GM10266 (cell line): ENCODE measurements at regions not wholly inside any gene's neighbourhood (a gene's known extent, or its start where the extent isn't known, plus 50 kb on each side); places are given as distances from the start of the nearest gene placed in this dataset.
"Not testable (repeated sequence)": the region's sequence is repeated elsewhere in the genome, so short reads cannot be mapped to it uniquely, and the experiment has no call there.

Experiments used
- DNase-seq: peaks from one replicate; pipeline ENCODE4 v3.0.0; 2012; ENCODE audit errors: extremely low spot score
- TF ChIP-seq, protein P1 (sequence below): IDR thresholded peaks from 2 replicates; pipeline ENCODE4 v1.5.1; 2012; ENCODE audit warnings: mild to moderate bottlenecking, low read depth; ENCODE audit not compliant: control insufficient read depth, insufficient read depth; ENCODE audit errors: missing control alignments

DNA sequence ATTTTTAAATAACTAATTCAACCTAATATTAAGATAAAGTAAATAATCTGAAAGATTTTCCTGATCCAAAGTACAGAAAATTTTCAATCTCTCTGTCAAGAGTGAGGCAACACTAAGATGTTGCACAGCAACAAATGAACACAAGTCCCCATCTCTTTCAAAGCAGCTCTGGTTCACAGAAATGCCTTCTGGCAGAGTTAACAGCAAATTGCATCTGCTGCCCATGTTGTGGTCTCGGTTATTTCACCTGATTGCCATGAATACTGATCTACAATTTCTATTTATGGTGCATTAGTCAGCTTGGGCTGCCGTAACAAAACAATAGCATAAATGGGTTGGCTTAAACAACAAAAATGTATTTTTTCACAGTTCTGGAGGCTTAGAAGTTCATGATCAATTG, 167.3 kb downstream of the BCHE start:
- no peak for DNase-seq
- TF ChIP-seq, protein P1, sequence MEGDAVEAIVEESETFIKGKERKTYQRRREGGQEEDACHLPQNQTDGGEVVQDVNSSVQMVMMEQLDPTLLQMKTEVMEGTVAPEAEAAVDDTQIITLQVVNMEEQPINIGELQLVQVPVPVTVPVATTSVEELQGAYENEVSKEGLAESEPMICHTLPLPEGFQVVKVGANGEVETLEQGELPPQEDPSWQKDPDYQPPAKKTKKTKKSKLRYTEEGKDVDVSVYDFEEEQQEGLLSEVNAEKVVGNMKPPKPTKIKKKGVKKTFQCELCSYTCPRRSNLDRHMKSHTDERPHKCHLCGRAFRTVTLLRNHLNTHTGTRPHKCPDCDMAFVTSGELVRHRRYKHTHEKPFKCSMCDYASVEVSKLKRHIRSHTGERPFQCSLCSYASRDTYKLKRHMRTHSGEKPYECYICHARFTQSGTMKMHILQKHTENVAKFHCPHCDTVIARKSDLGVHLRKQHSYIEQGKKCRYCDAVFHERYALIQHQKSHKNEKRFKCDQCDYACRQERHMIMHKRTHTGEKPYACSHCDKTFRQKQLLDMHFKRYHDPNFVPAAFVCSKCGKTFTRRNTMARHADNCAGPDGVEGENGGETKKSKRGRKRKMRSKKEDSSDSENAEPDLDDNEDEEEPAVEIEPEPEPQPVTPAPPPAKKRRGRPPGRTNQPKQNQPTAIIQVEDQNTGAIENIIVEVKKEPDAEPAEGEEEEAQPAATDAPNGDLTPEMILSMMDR = no peak

DNA sequence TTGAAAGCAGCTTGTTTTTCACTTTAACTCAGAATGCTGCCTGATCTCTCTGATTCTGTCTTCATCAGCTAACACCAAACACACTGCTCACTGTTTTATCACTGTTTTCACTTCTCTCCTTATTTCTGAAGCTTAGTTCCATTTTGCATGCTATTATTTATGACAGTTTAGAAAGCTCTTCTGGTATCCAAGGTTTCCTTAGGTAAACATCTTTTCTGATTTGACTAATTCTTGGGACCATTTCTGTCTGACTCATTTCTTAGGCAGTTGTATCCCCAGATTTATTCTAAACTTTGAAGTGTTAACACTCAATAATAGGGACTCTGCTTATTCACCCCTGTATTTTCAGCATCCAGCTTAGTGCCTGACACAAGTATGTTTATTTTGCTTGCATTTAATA, 167.7 kb downstream of the BCHE start:
- DNase-seq = no peak

DNA sequence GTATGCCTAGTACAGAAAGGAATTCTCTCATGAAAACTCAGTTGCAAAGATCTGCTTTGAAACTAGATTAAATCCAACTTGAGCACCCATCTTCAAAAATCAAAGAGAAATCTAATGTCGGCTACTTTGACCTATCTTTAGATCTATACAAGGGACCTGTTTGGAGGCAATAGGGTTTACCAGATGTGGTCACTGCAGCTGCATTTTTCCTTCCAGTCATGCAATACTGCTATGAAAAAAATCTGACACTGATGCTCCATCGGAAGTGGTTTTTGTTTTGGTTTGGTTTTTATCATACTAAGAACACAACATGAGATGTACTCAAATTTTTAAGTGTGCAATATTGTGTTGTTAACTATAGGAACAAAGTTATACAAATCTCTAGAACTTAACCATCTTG, 169.5 kb downstream of the BCHE start:
- no peak for DNase-seq
- TF ChIP-seq, protein P1 = no peak

More for the DNA sequence above, 167.7 kb downstream of the BCHE start:
- TF ChIP-seq, protein P1 = no peak

DNA sequence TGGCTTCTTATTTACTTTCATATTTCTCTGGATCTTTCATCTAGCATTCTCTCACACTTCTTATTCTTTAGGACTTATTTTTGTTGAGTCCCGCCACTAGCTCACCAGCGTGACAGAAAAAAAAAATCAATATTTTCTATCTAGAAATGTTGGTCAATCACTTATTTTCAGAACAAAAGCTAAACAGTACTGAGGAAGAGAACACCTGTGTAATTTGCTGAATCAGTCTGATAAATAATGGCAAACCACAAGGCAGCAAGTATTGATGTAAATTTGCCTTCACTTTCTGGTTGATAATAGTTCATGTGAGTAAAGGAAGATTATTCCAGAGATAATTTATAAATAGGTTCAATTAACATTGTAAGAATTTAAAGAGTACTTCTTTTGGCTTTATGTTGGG, 179.2 kb downstream of the BCHE start:
- TF ChIP-seq, protein P1 = no peak
- DNase-seq = no peak

DNA sequence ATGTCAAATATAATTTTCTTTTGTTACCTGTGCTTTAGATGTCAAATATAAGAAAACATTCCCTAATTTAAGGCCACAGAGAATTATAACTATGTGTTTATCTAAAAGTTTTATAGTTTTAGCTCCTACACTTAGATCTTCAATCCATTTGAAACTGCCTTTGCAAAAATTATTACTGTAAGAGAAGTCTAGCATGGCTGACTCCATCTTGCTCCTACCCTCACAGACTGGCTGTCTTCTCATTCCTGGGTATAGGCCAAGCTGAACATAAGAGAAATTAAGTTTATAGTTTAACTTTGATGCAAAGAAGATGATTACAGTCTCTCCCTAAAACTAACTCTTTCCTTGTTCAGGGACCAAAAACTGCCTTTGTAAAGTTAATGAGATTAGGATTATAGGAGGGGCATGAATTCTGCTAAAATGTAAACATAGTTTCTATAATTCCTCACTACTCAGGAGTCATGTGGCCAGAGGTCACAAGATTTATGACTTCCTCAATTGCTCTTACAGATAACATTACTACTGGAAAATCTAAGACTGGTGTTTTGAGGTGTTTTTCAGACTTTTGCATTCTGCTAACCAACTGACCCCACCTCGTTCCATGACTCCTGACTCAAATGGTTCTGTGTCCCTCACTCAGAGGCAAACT, 184.0 kb downstream of the BCHE start:
- no peak for DNase-seq

DNA sequence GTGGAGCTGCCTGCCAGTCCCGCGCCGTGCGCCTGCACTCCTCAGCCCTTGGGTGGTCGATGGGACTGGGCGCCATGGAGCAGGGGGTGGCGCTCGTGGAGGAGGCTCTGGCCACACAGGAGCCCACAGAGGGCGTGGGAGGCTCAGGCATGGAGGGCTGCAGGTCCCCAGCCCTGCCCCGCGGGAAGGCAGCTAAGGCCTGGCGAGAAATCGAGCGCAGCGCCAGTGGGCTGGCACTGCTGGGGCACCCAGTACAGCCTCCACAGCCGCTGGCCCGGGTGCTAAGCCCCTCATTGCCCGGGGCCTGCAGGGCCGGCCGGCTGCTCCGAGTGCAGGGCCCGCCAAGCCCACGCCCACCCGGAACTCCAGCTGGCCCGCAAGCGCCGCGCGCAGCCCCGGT, 187.9 kb downstream of the BCHE start:
- not testable (repeated sequence) for DNase-seq

More for the DNA sequence above, 184.0 kb downstream of the BCHE start:
- TF ChIP-seq, protein P1 = no peak

DNA sequence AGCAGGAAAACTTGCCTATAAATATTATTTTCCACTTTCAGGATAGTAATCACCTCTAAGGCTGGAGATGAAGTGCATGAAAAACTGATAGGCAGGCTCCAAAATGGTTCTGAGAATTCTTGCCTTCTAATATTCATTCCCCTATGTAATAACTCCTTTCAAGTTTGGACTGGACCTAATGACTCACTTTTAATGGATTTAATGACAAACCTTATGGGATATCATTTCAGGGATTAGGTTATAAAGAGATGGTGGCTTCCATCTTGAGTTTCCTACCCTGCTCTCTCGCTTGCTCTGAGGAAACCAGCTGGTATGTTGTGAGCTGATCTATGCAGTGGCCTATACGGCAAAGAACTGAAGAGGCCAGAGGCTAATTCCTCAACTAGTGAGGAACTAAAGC, 192.0 kb downstream of the BCHE start:
- TF ChIP-seq, protein P1 = no peak
- no peak for DNase-seq

DNA sequence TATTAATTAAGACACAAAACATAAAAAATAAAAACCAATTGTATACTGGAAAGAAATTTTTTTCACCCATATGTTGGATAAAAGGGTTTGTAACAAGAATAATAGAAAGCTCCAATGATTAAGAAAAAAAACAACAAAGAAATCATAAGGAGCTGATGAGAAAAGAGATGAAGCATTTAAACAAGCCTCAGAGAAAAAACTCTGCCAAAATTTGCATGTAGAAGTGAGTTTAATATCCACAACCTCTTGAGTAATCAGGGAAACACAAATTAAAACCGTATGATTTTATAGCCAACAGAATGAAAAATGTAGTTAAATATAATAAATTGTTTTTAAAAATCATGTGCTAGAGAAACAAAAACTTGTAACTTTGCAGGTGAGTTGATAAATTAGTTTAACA, 192.9 kb downstream of the BCHE start:
- TF ChIP-seq, protein P1 = no peak
- no peak for DNase-seq
